ENCODE measurements at regions not wholly inside any gene's neighbourhood (a gene's known extent, or its start where the extent isn't known, plus 50 kb on each side); places are given as distances from the start of the nearest gene placed in this dataset.

GRCh38 chr7:148940702-148941597, 56.9 kb upstream of the EZH2 start (continued):
- TF ChIP-seq ARID3A (IDR thresholded peaks at IDR 0.05; ENCODE audit: low read depth, low read length) = peak; percentile 61; the same call in 1 of the 2 replicates
- TF ChIP-seq ZNF879 (CRISPR knock-in tag; IDR thresholded peaks at IDR 0.05) = no peak
- TF ChIP-seq MTA3 (CRISPR knock-in tag; IDR thresholded peaks at IDR 0.05) = no peak
- no peak for TF ChIP-seq MATR3 (CRISPR knock-in tag; IDR thresholded peaks at IDR 0.05)
- TF ChIP-seq ZBTB3 (CRISPR knock-in tag; IDR thresholded peaks at IDR 0.05; ENCODE audit: borderline replicate concordance, low read depth) = no peak
- TF ChIP-seq ZNF343 (CRISPR knock-in tag; IDR thresholded peaks at IDR 0.05) = no peak
- no peak for TF ChIP-seq ESRRA (CRISPR knock-in tag; IDR thresholded peaks at IDR 0.05; ENCODE audit: low read depth)
- no peak; the same call in 1 of the 2 replicates for TF ChIP-seq ZNF614 (CRISPR knock-in tag; IDR thresholded peaks at IDR 0.05; ENCODE audit: borderline replicate concordance)
- TF ChIP-seq NRL (CRISPR knock-in tag; IDR thresholded peaks at IDR 0.05; ENCODE audit: borderline replicate concordance) = peak; percentile 70; the same call in 1 of the 2 replicates
- no peak; the same call in 1 of the 2 replicates for TF ChIP-seq BCL6 (CRISPR knock-in tag; IDR thresholded peaks at IDR 0.05)
- no peak for TF ChIP-seq ZNF33A (CRISPR knock-in tag; IDR thresholded peaks at IDR 0.05; ENCODE audit: borderline replicate concordance)
- no peak for TF ChIP-seq ZNF362 (CRISPR knock-in tag; IDR thresholded peaks at IDR 0.05; ENCODE audit: borderline replicate concordance)
- TF ChIP-seq ZNF687 (CRISPR knock-in tag; IDR thresholded peaks at IDR 0.05) = peak; percentile 92
- no peak for TF ChIP-seq EED (CRISPR knock-in tag; IDR thresholded peaks at IDR 0.05)
- TF ChIP-seq CREB3 (CRISPR knock-in tag; IDR thresholded peaks at IDR 0.05) = no peak
- peak; percentile 84; the same call in 1 of the 2 replicates for TF ChIP-seq ZNF350 (CRISPR knock-in tag; IDR thresholded peaks at IDR 0.05; ENCODE audit: borderline replicate concordance, low read depth)
- TF ChIP-seq RXRA (CRISPR knock-in tag; IDR thresholded peaks at IDR 0.05) = peak; percentile 71
- no peak for TF ChIP-seq KDM6A (CRISPR knock-in tag; IDR thresholded peaks at IDR 0.05; ENCODE audit: low read depth)
- peak; percentile 68; the same call in 1 of the 2 replicates for TF ChIP-seq ZNF235 (CRISPR knock-in tag; IDR thresholded peaks at IDR 0.05; ENCODE audit: borderline replicate concordance)
